ENCODE measurements at regions not wholly inside any gene's neighbourhood (a gene's known extent, or its start where the extent isn't known, plus 50 kb on each side); places are given as distances from the start of the nearest gene placed in this dataset.

GRCh38 chr11:13065200-13065787, 56.2 kb downstream of the RASSF10 start:
- TF ChIP-seq ZNF398 (tag by site-specific recombination; IDR thresholded peaks at IDR 0.05), result no peak
- no peak for TF ChIP-seq ZXDB (tag by site-specific recombination; IDR thresholded peaks at IDR 0.05)
- no peak for TF ChIP-seq ZBTB1 (tag by site-specific recombination; IDR thresholded peaks at IDR 0.05)
- TF ChIP-seq CTCF (tag by site-specific recombination; IDR thresholded peaks at IDR 0.05), result no peak
- TF ChIP-seq ZNF274 (IDR thresholded peaks at IDR 0.05; ENCODE audit: low read length), result no peak
- no peak for TF ChIP-seq ZNF274 (tag by site-specific recombination; IDR thresholded peaks at IDR 0.05; ENCODE audit: borderline replicate concordance)
- TF ChIP-seq ZNF416 (tag by site-specific recombination; IDR thresholded peaks at IDR 0.05), result no peak
- TF ChIP-seq ZNF664 (tag by site-specific recombination; IDR thresholded peaks at IDR 0.05), result no peak
- TF ChIP-seq ZNF121 (tag by site-specific recombination; IDR thresholded peaks at IDR 0.05), result no peak

Measured in HEK293 (cell line).